ENCODE measurements at regions not wholly inside any gene's neighbourhood (a gene's known extent, or its start where the extent isn't known, plus 50 kb on each side); places are given as distances from the start of the nearest gene placed in this dataset.

DNA sequence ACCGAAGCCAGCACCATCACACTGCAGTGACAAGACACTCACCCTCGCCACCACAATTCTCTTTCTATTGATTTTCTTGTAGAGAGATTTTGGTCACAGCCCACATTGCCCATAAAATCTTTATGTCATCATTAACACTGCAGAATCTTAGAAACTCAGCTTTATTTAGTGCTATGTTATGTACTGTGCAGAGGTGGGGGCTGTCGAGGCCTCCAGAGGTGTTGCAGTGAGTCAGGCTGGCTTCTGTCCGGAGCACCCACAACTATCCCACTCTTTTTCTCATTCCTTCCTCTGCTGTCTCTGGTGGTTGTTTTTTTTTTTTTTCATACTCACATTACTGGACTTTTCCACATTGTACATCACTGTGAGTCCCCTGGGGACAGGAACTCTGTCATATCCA is 677.4 kb upstream of the HS6ST1 start:
- no peak overlapping the region for H3K4me3 ChIP-seq (ENCODE audit: low read depth, low read length)
- H3K9ac ChIP-seq (ENCODE audit: low read length) = no peak overlapping the region
- no peaks in the 10 kb centered on the region for H3K9me3 ChIP-seq (ENCODE audit: control insufficient read depth, insufficient read depth, low read depth, low read length)
- no peak overlapping the region for H3K27ac ChIP-seq (ENCODE audit: low read depth, low read length)
- H3K4me1 ChIP-seq (ENCODE audit: control insufficient read depth, insufficient read depth, low read length) = no peaks in the 10 kb centered on the region
- no peaks in the 10 kb centered on the region; the same call in 1 of the 2 replicates for H3K27me3 ChIP-seq (ENCODE audit: control insufficient read depth, insufficient read depth, low read length)
- no peaks in the 10 kb centered on the region for H3K36me3 ChIP-seq (ENCODE audit: control insufficient read depth, insufficient read depth, low read length)

DNA sequence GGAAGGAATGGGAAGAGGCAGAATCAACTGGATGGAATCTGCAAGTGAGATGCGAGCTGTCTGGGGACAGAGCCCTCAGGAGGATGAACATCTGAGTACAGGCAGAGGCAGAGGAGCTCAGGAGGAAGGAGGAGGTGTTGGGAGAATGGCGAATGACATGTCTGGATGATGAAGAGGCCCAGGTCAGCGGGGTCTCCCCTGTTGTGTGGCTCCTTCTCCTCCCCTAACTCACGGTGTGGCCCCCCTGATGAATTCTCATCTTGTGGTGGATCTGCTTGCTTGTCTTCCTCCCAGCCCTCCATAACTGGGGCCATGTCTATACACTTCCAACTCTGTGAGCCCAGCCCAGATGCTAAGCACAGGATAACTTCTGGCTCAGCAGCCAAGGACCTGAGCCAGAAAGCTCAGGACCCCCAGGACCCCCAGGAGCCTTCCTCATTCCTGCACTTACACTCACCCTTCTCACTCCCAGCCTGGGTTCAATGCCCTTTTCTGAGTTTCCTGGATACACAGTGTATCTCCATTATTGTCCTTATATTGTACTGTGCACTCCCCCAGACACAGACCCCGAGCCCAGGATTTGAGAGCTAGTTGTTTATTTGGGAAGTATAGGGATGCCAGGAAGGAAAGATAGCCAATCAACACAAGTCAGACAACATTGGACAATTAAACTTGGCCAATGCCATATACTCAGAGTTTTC is 678.6 kb upstream of the HS6ST1 start:
- no peak overlapping the region for H3K4me3 ChIP-seq (ENCODE audit: low read depth, low read length)
- no peaks in the 10 kb centered on the region; the same call in 1 of the 2 replicates for H3K27me3 ChIP-seq (ENCODE audit: control insufficient read depth, insufficient read depth, low read length)
- no peaks in the 10 kb centered on the region for H3K4me1 ChIP-seq (ENCODE audit: control insufficient read depth, insufficient read depth, low read length)
- H3K36me3 ChIP-seq (ENCODE audit: control insufficient read depth, insufficient read depth, low read length) = no peaks in the 10 kb centered on the region
- H3K9ac ChIP-seq (ENCODE audit: low read length) = no peak overlapping the region
- no peaks in the 10 kb centered on the region for H3K9me3 ChIP-seq (ENCODE audit: control insufficient read depth, insufficient read depth, low read depth, low read length)
- H3K27ac ChIP-seq (ENCODE audit: low read depth, low read length) = no peak overlapping the region

DNA sequence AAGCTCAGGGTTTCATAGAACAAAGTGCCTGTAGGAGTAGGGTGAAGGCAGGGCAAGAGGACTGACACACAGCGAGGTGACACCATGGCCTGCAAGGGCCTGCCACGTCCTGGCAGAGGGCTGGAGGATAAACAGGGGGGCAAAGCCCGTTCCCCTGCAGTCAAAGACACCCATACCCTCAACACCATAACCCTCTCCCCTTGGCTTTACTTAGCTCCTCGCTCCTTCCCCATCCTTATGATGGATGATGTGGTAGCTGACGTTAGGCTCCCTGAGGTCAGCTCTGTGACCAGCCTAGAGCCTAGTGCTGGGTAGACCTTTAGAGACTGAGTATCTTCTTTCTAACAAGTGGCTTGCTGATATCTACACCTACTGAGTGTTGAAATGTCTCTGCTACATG is 683.3 kb upstream of the HS6ST1 start:
- no peaks in the 10 kb centered on the region for H3K36me3 ChIP-seq (ENCODE audit: control insufficient read depth, insufficient read depth, low read length)
- no peak overlapping the region for H3K27ac ChIP-seq (ENCODE audit: low read depth, low read length)
- no peak overlapping the region for H3K9ac ChIP-seq (ENCODE audit: low read length)
- no peaks in the 10 kb centered on the region for H3K9me3 ChIP-seq (ENCODE audit: control insufficient read depth, insufficient read depth, low read depth, low read length)
- no peaks in the 10 kb centered on the region; the same call in 1 of the 2 replicates for H3K27me3 ChIP-seq (ENCODE audit: control insufficient read depth, insufficient read depth, low read length)
- H3K4me3 ChIP-seq (ENCODE audit: low read depth, low read length) = no peak overlapping the region
- no peaks in the 10 kb centered on the region for H3K4me1 ChIP-seq (ENCODE audit: control insufficient read depth, insufficient read depth, low read length)

DNA sequence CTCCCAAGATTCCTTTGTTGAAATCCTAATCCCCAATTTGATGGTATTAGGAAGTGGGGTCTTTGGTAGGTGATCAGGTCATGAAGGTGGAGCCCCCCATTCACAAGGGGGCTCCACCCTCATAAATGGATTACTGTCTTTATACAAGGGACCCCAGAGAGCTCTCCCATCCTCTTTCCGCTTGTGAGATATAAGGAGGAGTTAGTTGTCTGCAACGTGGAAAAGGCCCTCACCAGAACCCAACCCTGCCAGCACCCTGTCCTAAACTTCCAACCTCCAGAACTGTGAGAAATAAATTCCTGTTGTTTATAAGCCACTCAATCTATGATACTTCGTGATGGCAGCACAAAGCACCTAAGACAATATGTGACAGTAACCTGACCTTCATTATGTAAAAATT is 684.1 kb upstream of the HS6ST1 start:
- Histone ChIP-seq H3K27me3 (ENCODE audit: control insufficient read depth, insufficient read depth, low read length) (no peaks in the 10 kb centered on the region), H3K4me1 (ENCODE audit: control insufficient read depth, insufficient read depth, low read length) (no peaks in the 10 kb centered on the region), H3K27ac (ENCODE audit: low read depth, low read length) (no peak overlapping the region), H3K36me3 (ENCODE audit: control insufficient read depth, insufficient read depth, low read length) (no peaks in the 10 kb centered on the region), H3K9ac (ENCODE audit: low read length) (no peak overlapping the region), H3K4me3 (ENCODE audit: low read depth, low read length) (no peak overlapping the region), H3K9me3 (ENCODE audit: control insufficient read depth, insufficient read depth, low read depth, low read length) (no peaks in the 10 kb centered on the region)

DNA sequence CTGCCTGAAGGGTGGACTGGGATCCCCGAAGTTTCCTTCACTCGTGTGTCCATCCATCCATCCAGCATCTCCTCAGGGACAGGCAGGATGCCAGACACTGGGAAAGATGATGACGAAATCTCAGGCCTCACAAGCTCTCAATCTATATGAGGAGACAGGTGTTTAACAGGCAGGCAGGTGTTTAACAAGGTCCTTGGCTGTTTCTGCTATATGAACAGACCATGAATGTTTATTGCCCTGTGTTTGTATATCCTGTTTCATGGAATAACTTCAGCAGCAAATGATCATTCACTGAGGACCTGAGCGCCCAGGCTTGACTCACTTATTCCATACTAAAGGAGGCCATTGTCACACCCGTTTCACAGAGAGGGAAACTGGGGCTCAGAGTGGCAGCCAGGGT is 685.8 kb upstream of the HS6ST1 start:
- H3K9me3 ChIP-seq (ENCODE audit: control insufficient read depth, insufficient read depth, low read depth, low read length) = no peaks in the 10 kb centered on the region
- no peaks in the 10 kb centered on the region for H3K36me3 ChIP-seq (ENCODE audit: control insufficient read depth, insufficient read depth, low read length)
- no peak overlapping the region for H3K9ac ChIP-seq (ENCODE audit: low read length)
- no peaks in the 10 kb centered on the region for H3K27me3 ChIP-seq (ENCODE audit: control insufficient read depth, insufficient read depth, low read length)
- no peak overlapping the region for H3K27ac ChIP-seq (ENCODE audit: low read depth, low read length)
- no peaks in the 10 kb centered on the region for H3K4me1 ChIP-seq (ENCODE audit: control insufficient read depth, insufficient read depth, low read length)
- H3K4me3 ChIP-seq (ENCODE audit: low read depth, low read length) = no peak overlapping the region

DNA sequence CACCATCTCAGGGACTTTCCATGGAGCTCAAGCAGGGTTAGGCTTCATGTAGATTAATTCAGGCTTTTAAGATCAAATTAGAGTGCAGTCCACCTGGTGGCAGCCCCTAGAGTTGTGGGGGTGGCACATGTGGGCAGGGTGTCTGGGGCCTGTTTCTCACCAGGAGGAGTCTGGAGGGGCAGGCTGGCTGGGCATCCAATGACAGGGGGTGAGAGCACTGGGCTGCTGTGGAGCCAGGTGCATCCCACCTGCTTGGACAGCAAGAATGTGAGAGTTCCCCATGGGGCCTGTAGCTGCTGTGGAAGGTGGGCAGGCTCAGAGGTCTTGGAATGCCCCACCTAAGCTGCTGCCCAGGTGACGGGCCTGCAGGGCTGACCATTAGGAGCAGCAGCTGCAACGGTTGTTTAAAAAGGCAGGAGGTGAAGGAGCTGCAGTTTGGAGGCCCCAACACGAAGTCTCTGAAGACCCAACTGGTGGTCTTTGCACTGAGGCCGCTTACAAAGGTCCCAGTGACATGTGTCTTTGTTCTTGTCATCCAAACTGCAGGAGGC is 686.3 kb upstream of the HS6ST1 start:
- no peaks in the 10 kb centered on the region for H3K36me3 ChIP-seq (ENCODE audit: control insufficient read depth, insufficient read depth, low read length)
- H3K27ac ChIP-seq (ENCODE audit: low read depth, low read length) = no peak overlapping the region
- H3K9me3 ChIP-seq (ENCODE audit: control insufficient read depth, insufficient read depth, low read depth, low read length) = no peaks in the 10 kb centered on the region
- no peak overlapping the region for H3K4me3 ChIP-seq (ENCODE audit: low read depth, low read length)
- H3K4me1 ChIP-seq (ENCODE audit: control insufficient read depth, insufficient read depth, low read length) = no peaks in the 10 kb centered on the region
- no peaks in the 10 kb centered on the region for H3K27me3 ChIP-seq (ENCODE audit: control insufficient read depth, insufficient read depth, low read length)
- no peak overlapping the region for H3K9ac ChIP-seq (ENCODE audit: low read length)

DNA sequence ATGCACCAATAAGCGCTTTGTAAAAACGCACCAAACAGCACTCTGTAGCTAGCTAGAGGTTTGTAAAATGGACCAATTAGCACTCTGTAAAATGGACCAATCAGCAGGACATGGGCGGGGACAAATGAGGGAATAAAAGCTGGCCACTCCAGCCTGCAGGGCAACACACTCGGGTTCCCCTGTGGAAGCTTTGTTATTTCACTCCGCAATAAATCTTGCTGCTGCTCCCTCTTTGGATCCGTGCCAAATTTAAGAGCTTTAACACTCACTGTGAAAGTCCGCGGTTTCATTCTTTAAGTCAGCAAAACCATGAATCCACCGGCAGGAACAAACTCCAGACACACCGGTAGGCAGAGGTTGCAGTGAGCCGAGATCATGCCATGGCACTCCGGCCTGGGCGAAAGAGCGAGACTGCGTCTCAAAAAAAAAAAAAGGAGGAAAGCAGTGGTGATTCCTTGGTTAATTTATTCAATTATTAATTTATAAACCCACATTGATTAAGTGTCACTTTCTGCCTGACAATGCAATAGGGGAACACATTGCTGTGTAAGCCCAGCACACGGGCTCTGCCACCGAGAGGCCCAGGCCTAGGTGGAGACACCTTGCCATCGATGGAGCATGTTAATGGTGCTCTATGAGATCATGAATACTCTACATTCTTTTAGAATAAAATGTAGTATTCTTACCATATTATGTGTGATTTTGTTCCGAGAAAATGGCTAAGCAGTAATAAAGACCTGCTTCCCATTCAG is 687.6 kb upstream of the HS6ST1 start:
- no peaks in the 10 kb centered on the region for H3K9me3 ChIP-seq (ENCODE audit: control insufficient read depth, insufficient read depth, low read depth, low read length)
- H3K27me3 ChIP-seq (ENCODE audit: control insufficient read depth, insufficient read depth, low read length) = no peaks in the 10 kb centered on the region
- no peak overlapping the region for H3K27ac ChIP-seq (ENCODE audit: low read depth, low read length)
- no peaks in the 10 kb centered on the region for H3K4me1 ChIP-seq (ENCODE audit: control insufficient read depth, insufficient read depth, low read length)
- no peak overlapping the region for H3K4me3 ChIP-seq (ENCODE audit: low read depth, low read length)
- H3K36me3 ChIP-seq (ENCODE audit: control insufficient read depth, insufficient read depth, low read length) = no peaks in the 10 kb centered on the region
- H3K9ac ChIP-seq (ENCODE audit: low read length) = no peak overlapping the region

DNA sequence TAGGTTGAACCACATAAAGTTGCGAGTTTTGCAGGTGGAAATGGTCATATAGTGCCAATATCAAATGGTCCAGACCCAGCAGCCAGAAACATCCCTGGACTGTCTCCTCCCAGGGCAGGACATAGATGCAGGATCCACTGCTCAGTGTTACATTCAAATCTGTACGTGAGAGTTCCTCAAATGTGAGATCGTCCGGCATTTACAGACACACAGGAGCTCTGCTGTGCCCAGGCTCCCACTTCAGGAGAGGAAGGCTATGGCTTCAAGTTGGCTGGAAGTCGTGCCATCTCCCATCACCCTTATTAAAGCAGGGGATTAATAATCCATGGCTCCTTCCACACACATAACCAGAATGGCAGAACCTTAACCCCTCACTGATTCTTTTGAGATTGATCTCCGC is 688.2 kb upstream of the HS6ST1 start:
- H3K9ac ChIP-seq (ENCODE audit: low read length) = no peak overlapping the region
- H3K4me3 ChIP-seq (ENCODE audit: low read depth, low read length) = no peak overlapping the region
- H3K27ac ChIP-seq (ENCODE audit: low read depth, low read length) = no peak overlapping the region
- H3K27me3 ChIP-seq (ENCODE audit: control insufficient read depth, insufficient read depth, low read length) = no peaks in the 10 kb centered on the region
- H3K4me1 ChIP-seq (ENCODE audit: control insufficient read depth, insufficient read depth, low read length) = no peaks in the 10 kb centered on the region
- H3K36me3 ChIP-seq (ENCODE audit: control insufficient read depth, insufficient read depth, low read length) = no peaks in the 10 kb centered on the region
- no peaks in the 10 kb centered on the region for H3K9me3 ChIP-seq (ENCODE audit: control insufficient read depth, insufficient read depth, low read depth, low read length)

DNA sequence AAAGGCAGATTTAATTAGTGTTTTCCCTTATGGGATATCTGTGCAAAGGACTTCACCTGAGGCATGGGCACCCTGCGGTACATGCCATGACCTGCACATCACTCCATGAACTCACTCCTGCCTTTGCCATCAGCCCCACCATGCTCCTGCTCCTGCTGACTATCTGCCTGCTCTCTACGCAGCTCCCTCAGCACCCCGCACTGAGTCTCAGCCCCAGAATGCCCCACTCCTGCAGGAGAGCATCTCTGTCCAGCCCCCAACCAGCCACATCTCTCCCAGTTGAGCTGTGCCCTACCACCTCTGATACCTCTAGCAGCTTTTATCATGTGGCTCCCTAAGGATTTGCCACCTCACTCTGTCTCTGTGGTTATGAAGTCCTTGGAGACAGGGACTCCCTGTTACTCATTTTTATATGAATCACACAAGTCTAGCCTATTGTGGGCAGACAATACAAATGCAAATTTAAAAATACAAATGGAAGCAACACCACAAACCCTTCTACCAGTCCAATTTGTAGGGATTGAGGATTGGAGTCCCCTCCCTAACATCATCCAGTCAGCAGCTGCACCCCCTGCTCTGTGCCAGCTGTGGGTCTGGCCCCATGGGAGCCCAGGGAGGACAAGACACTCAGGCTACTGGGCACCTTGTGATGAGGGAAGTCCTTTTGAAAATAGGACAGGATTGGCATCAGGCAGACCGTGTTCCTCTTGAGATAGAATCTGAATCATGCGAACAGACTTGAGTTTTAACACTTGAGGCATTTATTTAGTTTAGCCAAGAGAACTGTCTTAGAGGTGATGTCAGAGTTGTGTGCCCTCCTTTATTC is 689.6 kb upstream of the HS6ST1 start:
- H3K4me1 ChIP-seq (ENCODE audit: control insufficient read depth, insufficient read depth, low read length) = no peaks in the 10 kb centered on the region
- H3K27ac ChIP-seq (ENCODE audit: low read depth, low read length) = no peak overlapping the region
- H3K27me3 ChIP-seq (ENCODE audit: control insufficient read depth, insufficient read depth, low read length) = no peaks in the 10 kb centered on the region
- no peaks in the 10 kb centered on the region for H3K9me3 ChIP-seq (ENCODE audit: control insufficient read depth, insufficient read depth, low read depth, low read length)
- no peak overlapping the region for H3K4me3 ChIP-seq (ENCODE audit: low read depth, low read length)
- H3K9ac ChIP-seq (ENCODE audit: low read length) = no peak overlapping the region
- H3K36me3 ChIP-seq (ENCODE audit: control insufficient read depth, insufficient read depth, low read length) = no peaks in the 10 kb centered on the region

DNA sequence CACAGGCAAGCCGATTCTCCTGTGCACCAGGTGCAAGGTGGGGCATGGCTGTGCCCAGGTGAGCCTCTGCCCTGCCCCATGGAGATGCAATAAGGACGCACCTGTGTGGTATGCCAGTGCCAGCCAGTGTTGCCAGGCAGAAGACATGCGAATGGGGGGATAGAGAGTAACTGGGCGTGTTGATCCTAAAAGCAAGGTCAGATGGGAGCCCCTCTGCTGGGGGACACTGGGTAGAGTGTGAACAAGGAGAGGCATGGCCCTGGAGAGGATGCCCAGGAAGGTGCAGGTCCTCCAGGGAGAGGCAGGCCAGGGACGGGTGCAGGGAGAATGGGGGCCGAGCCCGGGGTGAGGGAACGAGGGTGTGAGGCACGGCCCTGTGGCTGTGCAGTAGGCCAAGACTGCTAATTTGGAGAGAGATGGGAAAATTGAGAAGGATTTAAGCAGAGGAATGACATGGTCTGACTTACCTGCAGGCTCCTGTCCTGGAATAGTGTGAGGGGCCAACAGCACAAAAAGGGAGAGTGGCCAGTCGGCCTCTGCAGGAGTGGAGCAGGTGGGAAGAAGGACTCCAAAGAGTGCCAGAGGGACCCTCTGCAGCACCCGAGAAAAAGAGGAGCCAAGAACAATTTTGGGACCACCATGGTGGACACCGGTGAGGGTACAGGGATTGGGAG is 690.4 kb upstream of the HS6ST1 start:
- H3K4me3 ChIP-seq (ENCODE audit: low read depth, low read length) = no peak overlapping the region
- H3K9ac ChIP-seq (ENCODE audit: low read length) = no peak overlapping the region
- no peak overlapping the region for H3K27ac ChIP-seq (ENCODE audit: low read depth, low read length)
- no peaks in the 10 kb centered on the region for H3K4me1 ChIP-seq (ENCODE audit: control insufficient read depth, insufficient read depth, low read length)
- no peaks in the 10 kb centered on the region for H3K36me3 ChIP-seq (ENCODE audit: control insufficient read depth, insufficient read depth, low read length)
- no peaks in the 10 kb centered on the region for H3K9me3 ChIP-seq (ENCODE audit: control insufficient read depth, insufficient read depth, low read depth, low read length)
- H3K27me3 ChIP-seq (ENCODE audit: control insufficient read depth, insufficient read depth, low read length) = no peaks in the 10 kb centered on the region
